IMR-90 (cell line): ENCODE measurements at regions not wholly inside any gene's neighbourhood (a gene's known extent, or its start where the extent isn't known, plus 50 kb on each side); places are given as distances from the start of the nearest gene placed in this dataset.

ENCODE experiments used
- ATAC-seq: fragments of 200-7000 bp; cut with Tn5 transposase; 2 replicates; pipeline ENCODE4 v1.9.1; 2020; ENCODE audit warnings: low read depth, mild to moderate bottlenecking, moderate library complexity
- BruUV-seq: library from RNA; stranded (reverse); fragments of 400-500 nt; replicated peaks from 2 replicates; lab custom pipeline; 2021; lab: Mats Ljungman, UMichigan
- CTCF ChIA-PET: fragments of 300-600 bp; formaldehyde crosslinking; extraction: SDS; loops from one replicate; lab custom pipeline; 2021; ENCODE audit warnings: antibody characterized with exemption; lab: Yijun Ruan, JAX
- POLR2A ChIA-PET: fragments of 300-600 bp; sonication (Branson Sonifier 250); formaldehyde crosslinking; loops from one replicate; lab custom pipeline; 2022; ENCODE audit warnings: antibody characterized with exemption; ENCODE audit not compliant: unreplicated experiment; lab: Charles Lee
- DNase-seq: peaks from one replicate; pipeline ENCODE4 v3.0.0; 2013
- H2AFZ ChIP-seq: replicated peaks from 2 replicates; pipeline ENCODE3; 2013; ENCODE audit warnings: low read length, mild to moderate bottlenecking; ENCODE audit not compliant: poor library complexity
- H2AK5ac ChIP-seq: 2 replicates; pipeline ENCODE4 v1.6.1; 2013; ENCODE audit warnings: low read depth, low read length, inconsistent platforms
- H2AK9ac ChIP-seq: replicated peaks from 2 replicates; pipeline ENCODE3; 2013; ENCODE audit warnings: mild to moderate bottlenecking, low read depth, low read length, moderate library complexity; ENCODE audit not compliant: poor library complexity
- H2BK120ac ChIP-seq: 2 replicates; pipeline ENCODE4 v1.6.1; 2013; ENCODE audit warnings: low read depth, low read length, inconsistent platforms
- H2BK15ac ChIP-seq: 3 replicates; pipeline ENCODE4 v1.6.1; 2013; ENCODE audit warnings: low read depth, low read length, inconsistent platforms
- H2BK20ac ChIP-seq: 2 replicates; pipeline ENCODE4 v1.6.1; 2013; ENCODE audit warnings: low read depth, mild to moderate bottlenecking, inconsistent platforms, low read length, moderate library complexity
- H2BK5ac ChIP-seq: 2 replicates; pipeline ENCODE4 v1.6.1; 2013; ENCODE audit warnings: mild to moderate bottlenecking, low read depth, low read length, inconsistent platforms; ENCODE audit not compliant: poor library complexity, severe bottlenecking
- H3K14ac ChIP-seq: replicated peaks from 2 replicates; pipeline ENCODE4 v1.6.1; 2013; ENCODE audit warnings: low read depth, low read length, inconsistent platforms
- H3K18ac ChIP-seq: 2 replicates; pipeline ENCODE4 v1.6.1; 2013; ENCODE audit warnings: low read depth, low read length, control low read depth
- H3K23ac ChIP-seq: 2 replicates; pipeline ENCODE4 v1.6.1; 2013; ENCODE audit warnings: low read depth, low read length, inconsistent platforms
- H3K27ac ChIP-seq: 2 replicates; pipeline ENCODE4 v1.5.1; 2013; ENCODE audit warnings: mild to moderate bottlenecking, control low read depth, low read length; ENCODE audit not compliant: insufficient read depth
- H3K27me3 ChIP-seq: 2 replicates; pipeline ENCODE4 v1.6.1; 2013; ENCODE audit warnings: low read length; ENCODE audit not compliant: control insufficient read depth, insufficient read depth
- H3K36me3 ChIP-seq: 2 replicates; pipeline ENCODE4 v1.6.1; 2013; ENCODE audit warnings: low read length, mixed read lengths; ENCODE audit not compliant: control insufficient read depth, insufficient read depth
- H3K4ac ChIP-seq: 2 replicates; pipeline ENCODE4 v1.6.1; 2013; ENCODE audit warnings: low read depth, low read length, inconsistent platforms
- H3K4me1 ChIP-seq: 2 replicates; pipeline ENCODE4 v1.6.1; 2013; ENCODE audit warnings: low read length, mixed read lengths; ENCODE audit not compliant: control insufficient read depth, insufficient read depth
- H3K4me2 ChIP-seq: 2 replicates; pipeline ENCODE4 v1.6.1; 2013; ENCODE audit warnings: low read depth, mild to moderate bottlenecking, control low read depth, low read length, moderate library complexity
- H3K4me3 ChIP-seq: 2 replicates; pipeline ENCODE4 v1.5.1; 2013; ENCODE audit warnings: low read depth, mild to moderate bottlenecking, control low read depth, low read length, moderate library complexity; ENCODE audit not compliant: insufficient read depth
- H3K56ac ChIP-seq: 2 replicates; pipeline ENCODE4 v1.6.1; 2013; ENCODE audit warnings: low read length, inconsistent platforms; ENCODE audit not compliant: insufficient read depth; ENCODE audit errors: extremely low read depth
- H3K79me1 ChIP-seq, 2 experiments: 2 replicates each; pipeline ENCODE4 v1.6.1; 2013; ENCODE audit warnings: low read length in 2 of 2, inconsistent platforms in 1 of 2, low read depth in 1 of 2
- H3K9ac ChIP-seq: 2 replicates; pipeline ENCODE4 v1.6.1; 2013; ENCODE audit warnings: low read depth, low read length, control low read depth
- H3K9me1 ChIP-seq: 2 replicates; pipeline ENCODE4 v1.6.1; 2013; ENCODE audit warnings: low read length, inconsistent platforms; ENCODE audit not compliant: insufficient read depth
- H3K9me3 ChIP-seq: 2 replicates; pipeline ENCODE4 v1.6.1; 2013; ENCODE audit warnings: low read length; ENCODE audit not compliant: control insufficient read depth, insufficient read depth
- H4K20me1 ChIP-seq: 2 replicates; pipeline ENCODE4 v1.6.1; 2013; ENCODE audit warnings: low read length, inconsistent platforms; ENCODE audit not compliant: insufficient read depth
- H4K5ac ChIP-seq: 2 replicates; pipeline ENCODE4 v1.6.1; 2013; ENCODE audit warnings: mild to moderate bottlenecking, low read depth, low read length, control low read depth
- H4K8ac ChIP-seq, 2 experiments: 2 replicates each; pipeline ENCODE4 v1.6.1; 2013; ENCODE audit warnings: low read depth in 2 of 2, low read length in 2 of 2, control low read depth in 1 of 2, inconsistent platforms in 1 of 2
- H4K91ac ChIP-seq: 2 replicates; pipeline ENCODE4 v1.6.1; 2013; ENCODE audit warnings: low read depth, low read length, inconsistent platforms; ENCODE audit not compliant: insufficient read depth
- CEBPB ChIP-seq: IDR thresholded peaks from 2 replicates; pipeline ENCODE4 v1.6.1; 2012; ENCODE audit warnings: low read depth, low read length, improper control_type of control experiment
- FOS ChIP-seq: fragments of 150-350 bp; IDR thresholded peaks from 2 replicates; pipeline ENCODE4 v1.6.1; 2016; ENCODE audit warnings: low read depth, low read length
- MXI1 ChIP-seq: IDR thresholded peaks from 2 replicates; pipeline ENCODE4 v1.6.1; 2012; ENCODE audit warnings: low read depth, mild to moderate bottlenecking, low read length, moderate library complexity, borderline replicate concordance
- USF2 ChIP-seq: fragments of 150-350 bp; IDR thresholded peaks from 2 replicates; pipeline ENCODE4 v1.6.1; 2017; ENCODE audit warnings: mild to moderate bottlenecking, antibody characterized with exemption, low read length, low read depth
- WGBS, 2 experiments: methylation state at CpG; one replicate each; pipeline versions ENCODE4 v1.1.5 to v1.1.7; 2013; ENCODE audit warnings: missing lambda C conversion rate in 2 of 2; ENCODE audit not compliant: insufficient read length in 1 of 2; ENCODE audit errors: extremely low coverage in 2 of 2; 5-methylcytosine and 5-hydroxymethylcytosine counted together
- dilution Hi-C: fragments of 300-500 bp; cut with HindIII; formaldehyde crosslinking; loops from one replicate; pipeline ENCODE4 v1.14.3; 2018; ENCODE audit warnings: low sequenced_read_pairs; ENCODE audit not compliant: unreplicated experiment
- in situ Hi-C: fragments of 300-500 bp; cut with MboI; formaldehyde crosslinking; loops from 3 replicates; pipeline ENCODE4 v1.14.3; 2019; ENCODE audit warnings: low sequenced_read_pairs, inconsistent platforms, mixed read lengths
- intact Hi-C: fragments of 100-400 bp; cut with micrococcal nuclease; formaldehyde crosslinking; loops from 2 replicates; pipeline ENCODE4 v1.10.0; 2022

GRCh38 chr11:11178671-11179638 is 174.1 kb downstream of the CSNK2A3 start:
- Histone ChIP-seq H2AK9ac (no peak overlapping the region), H4K8ac (no peak overlapping the region), H4K91ac (no peak overlapping the region), H3K4ac (no peak overlapping the region), H3K27me3 (peaks cover 22% of the 10 kb centered on the region), H3K23ac (no peak overlapping the region), H3K18ac (no peak overlapping the region), H3K9ac (no peak overlapping the region), H2AFZ (no peak overlapping the region), H2BK15ac (no peak overlapping the region), H3K4me1 (0 out of 2 replicates have a peak, but pooled peaks cover 1% of the 10 kb centered on the region), H3K36me3 (no peaks in the 10 kb centered on the region), H3K27ac (no peak overlapping the region), H3K4me2 (no peak overlapping the region), H2AK5ac (no peak overlapping the region), H3K14ac (no peak overlapping the region), H3K9me3 (no peaks in the 10 kb centered on the region), H2BK5ac (no peak overlapping the region), H3K79me1 (no peaks in the 10 kb centered on the region), H3K4me3 (no peak overlapping the region), H4K5ac (no peak overlapping the region), H3K56ac (no peak overlapping the region), H3K9me1 (no peaks in the 10 kb centered on the region), H2BK20ac (no peak overlapping the region), H2BK120ac (no peak overlapping the region), H4K20me1 (no peaks in the 10 kb centered on the region)
- ChIA-PET CTCF (interaction anchor here (0.6 to 0.8 kb wide), 4 partner anchors 22 to 79 kb away, joined by 3 to 4 read pairs (median 3); no protein-coding TSS in a partner anchor), POLR2A (no interaction called here)
- WGBS, 2 experiments = no CpG with 5 or more reads among the region's 3 CpGs
- in situ Hi-C loops = no loop called here
- no peak for TF ChIP-seq USF2
- TF ChIP-seq MXI1 = 0 out of 2 replicates have a peak, but pooled peaks have one; percentile 32
- 0 out of 2 replicates have a peak, but pooled peaks have one; percentile 8 for TF ChIP-seq FOS
- no peak for TF ChIP-seq CEBPB
- intact Hi-C loops = no loop called here
- dilution Hi-C loops = no loop called here
- peak; percentile 82 for DNase-seq
- BruUV-seq = no TSS peak
- ATAC-seq = peak; percentile 100
